ENCODE measurements at regions not wholly inside any gene's neighbourhood (a gene's known extent, or its start where the extent isn't known, plus 50 kb on each side); places are given as distances from the start of the nearest gene placed in this dataset.
"Not testable (repeated sequence)": the region's sequence is repeated elsewhere in the genome, so short reads cannot be mapped to it uniquely, and the experiment has no call there.

DNA sequence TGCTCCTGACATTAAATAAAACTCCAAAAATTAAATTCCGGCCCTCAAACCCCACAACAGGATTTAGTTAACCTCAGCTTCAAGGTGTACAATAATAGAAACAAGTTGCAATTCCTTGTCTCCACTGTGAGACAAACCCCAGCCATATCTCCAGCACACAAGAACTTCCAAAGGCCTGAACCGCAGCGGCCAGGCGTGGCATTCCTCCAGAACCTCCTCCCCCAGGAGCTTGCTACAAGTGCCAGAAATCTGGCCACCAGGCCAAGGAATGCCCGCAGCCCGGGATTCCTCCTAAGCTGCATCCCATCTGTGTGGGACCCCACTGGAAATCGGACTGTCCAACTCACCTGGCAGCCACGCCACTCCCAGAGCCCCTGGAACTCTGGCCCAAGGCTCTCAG is 105.0 kb upstream of the UST start:
- not testable (repeated sequence) for DNase-seq

DNA sequence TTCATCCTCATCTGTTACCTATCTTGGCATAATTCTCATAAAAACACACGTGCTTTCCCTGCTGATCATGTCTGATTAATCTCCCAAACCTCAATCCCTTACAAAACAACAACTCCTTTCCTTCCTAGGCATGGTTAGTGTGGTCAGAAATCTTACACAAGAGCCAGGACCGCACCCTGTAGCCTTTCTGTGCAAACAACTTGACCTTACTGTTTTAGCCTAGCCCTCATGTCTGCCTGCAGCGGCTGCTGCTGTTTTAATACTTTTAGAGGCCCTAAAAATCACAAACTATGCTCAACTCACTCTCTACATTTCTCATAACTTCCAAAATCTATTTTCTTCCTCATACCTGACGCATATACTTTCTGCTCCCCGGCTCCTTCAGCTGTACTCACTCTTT is 103.6 kb upstream of the UST start:
- H3K4me3 ChIP-seq; H3K9me3 ChIP-seq (replicated peaks); H3K4me1 ChIP-seq; H3K27ac ChIP-seq; H3K27me3 ChIP-seq; H3K36me3 ChIP-seq; DNase-seq: not testable (repeated sequence)

More for the DNA sequence above, 105.0 kb upstream of the UST start:
- not testable (repeated sequence) for H3K9me3 ChIP-seq (replicated peaks); H3K36me3 ChIP-seq; H3K27me3 ChIP-seq; H3K4me1 ChIP-seq; H3K27ac ChIP-seq; H3K4me3 ChIP-seq

- not testable (repeated sequence) for DNase-seq; H3K27me3 ChIP-seq; H3K36me3 ChIP-seq; H3K9me3 ChIP-seq (replicated peaks); H3K4me3 ChIP-seq; H3K4me1 ChIP-seq; H3K27ac ChIP-seq
Observed at GRCh38 chr6:148645049-148645448, 101.8 kb upstream of the UST start.

- no peaks in the 10 kb centered on the region for H3K27me3 ChIP-seq
- DNase-seq, result no peak
- H3K27ac ChIP-seq, result no peak overlapping the region
- no peaks in the 10 kb centered on the region for H3K36me3 ChIP-seq
- no peak overlapping the region for H3K4me3 ChIP-seq
- H3K4me1 ChIP-seq, result no peaks in the 10 kb centered on the region
- H3K9me3 ChIP-seq (replicated peaks), result no peaks in the 10 kb centered on the region
Observed at GRCh38 chr6:148648754-148649453, 97.9 kb upstream of the UST start.

GRCh38 chr6:148649454-148649963 is 97.3 kb upstream of the UST start:
- H3K9me3 ChIP-seq (replicated peaks), result no peaks in the 10 kb centered on the region
- DNase-seq, result no peak
- no peaks in the 10 kb centered on the region for H3K27me3 ChIP-seq
- no peak overlapping the region for H3K4me3 ChIP-seq
- H3K27ac ChIP-seq, result no peak overlapping the region
- H3K4me1 ChIP-seq, result no peaks in the 10 kb centered on the region
- no peaks in the 10 kb centered on the region for H3K36me3 ChIP-seq

- no peak overlapping the region for H3K4me3 ChIP-seq
- H3K27me3 ChIP-seq, result no peaks in the 10 kb centered on the region
- H3K4me1 ChIP-seq, result no peaks in the 10 kb centered on the region
- no peaks in the 10 kb centered on the region for H3K36me3 ChIP-seq
- no peak for DNase-seq
- H3K9me3 ChIP-seq (replicated peaks), result no peaks in the 10 kb centered on the region
- H3K27ac ChIP-seq, result no peak overlapping the region
Observed at GRCh38 chr6:148650941-148651505, 95.8 kb upstream of the UST start.

- no peak for DNase-seq
- Histone ChIP-seq H3K9me3 (replicated peaks) (no peaks in the 10 kb centered on the region), H3K27ac (no peak overlapping the region), H3K4me3 (no peak overlapping the region), H3K4me1 (no peaks in the 10 kb centered on the region), H3K36me3 (no peaks in the 10 kb centered on the region), H3K27me3 (no peaks in the 10 kb centered on the region)
Observed at GRCh38 chr6:148652205-148652604, 94.6 kb upstream of the UST start.

DNA sequence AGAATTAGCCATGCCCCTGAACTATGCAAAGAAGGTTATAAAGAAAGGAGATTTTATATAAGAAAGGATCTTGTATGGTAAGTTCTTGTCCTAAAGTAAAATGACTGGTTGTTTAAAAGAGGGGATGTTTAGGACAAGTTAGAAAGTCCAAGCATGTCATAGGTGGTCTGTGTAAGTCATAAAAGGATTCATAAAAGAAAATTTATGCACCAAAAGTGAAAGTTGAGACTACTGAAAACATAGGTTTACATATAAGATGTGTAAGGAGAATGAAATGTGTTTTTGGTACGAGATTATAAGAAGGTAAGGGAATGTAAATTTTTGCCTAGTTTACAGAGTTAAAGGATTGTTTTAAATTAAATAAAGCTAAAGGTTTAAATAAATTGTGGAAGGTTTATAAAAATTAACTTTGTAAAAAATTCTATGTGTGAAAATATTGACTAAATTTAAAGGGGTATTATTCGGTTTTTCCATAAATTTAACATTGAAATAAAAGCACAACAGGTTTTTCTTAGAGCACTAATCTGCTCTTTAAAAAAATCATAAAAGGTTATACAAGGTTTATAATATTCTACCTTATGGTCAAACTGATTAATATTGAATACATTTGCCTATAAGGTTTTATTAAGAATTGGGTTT is 93.6 kb upstream of the UST start:
- Histone ChIP-seq H3K9me3 (replicated peaks) (no peaks in the 10 kb centered on the region), H3K27ac (no peak overlapping the region), H3K27me3 (no peaks in the 10 kb centered on the region), H3K4me1 (no peaks in the 10 kb centered on the region), H3K36me3 (no peaks in the 10 kb centered on the region), H3K4me3 (no peak overlapping the region)
- peak in 1 of 2 experiments; percentile 37 for DNase-seq

GRCh38 chr6:148657048-148657447 is 89.8 kb upstream of the UST start:
- Histone ChIP-seq H3K4me1 (no peaks in the 10 kb centered on the region), H3K36me3 (no peaks in the 10 kb centered on the region), H3K9me3 (replicated peaks) (no peaks in the 10 kb centered on the region), H3K4me3 (no peak overlapping the region), H3K27me3 (no peaks in the 10 kb centered on the region), H3K27ac (no peak overlapping the region)
- DNase-seq, result no peak

DNA sequence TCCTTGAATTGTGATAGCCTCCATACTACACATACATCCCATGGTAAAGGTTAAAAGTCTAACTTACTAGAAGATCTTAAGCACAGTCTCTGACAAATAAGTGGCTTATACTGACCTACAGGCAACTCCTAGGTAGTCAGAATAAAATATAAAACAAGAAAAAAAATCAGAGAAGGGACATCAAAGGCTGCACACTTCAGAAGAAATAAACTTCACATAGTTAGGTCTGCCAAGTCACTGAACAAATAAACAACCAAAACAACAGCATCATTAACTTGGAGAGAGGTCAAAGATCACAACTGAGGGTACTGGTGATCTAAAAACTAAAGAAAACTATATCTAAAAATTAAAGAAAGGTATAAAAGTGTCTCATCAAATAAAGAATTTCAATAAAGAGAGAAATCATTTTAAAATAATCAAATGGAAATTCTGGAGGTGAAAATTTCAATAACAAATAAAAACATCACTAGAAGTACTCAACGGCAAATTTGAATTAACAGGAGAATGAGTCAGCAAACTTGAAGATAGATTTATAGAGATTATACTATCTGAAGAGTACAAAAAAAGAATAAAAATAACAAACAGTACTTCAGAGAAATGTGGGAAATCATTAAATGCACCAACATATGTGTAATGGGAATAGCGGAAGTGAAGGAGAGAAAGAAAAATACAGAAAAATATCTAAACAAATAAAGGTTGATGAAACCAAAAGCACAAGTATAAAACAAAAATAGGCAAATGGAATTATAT is 88.0 kb upstream of the UST start:
- Histone ChIP-seq H3K27ac (no peak overlapping the region), H3K36me3 (no peaks in the 10 kb centered on the region), H3K27me3 (no peaks in the 10 kb centered on the region), H3K9me3 (replicated peaks) (no peaks in the 10 kb centered on the region), H3K4me3 (no peak overlapping the region), H3K4me1 (no peaks in the 10 kb centered on the region)
- no peak for DNase-seq

DNA sequence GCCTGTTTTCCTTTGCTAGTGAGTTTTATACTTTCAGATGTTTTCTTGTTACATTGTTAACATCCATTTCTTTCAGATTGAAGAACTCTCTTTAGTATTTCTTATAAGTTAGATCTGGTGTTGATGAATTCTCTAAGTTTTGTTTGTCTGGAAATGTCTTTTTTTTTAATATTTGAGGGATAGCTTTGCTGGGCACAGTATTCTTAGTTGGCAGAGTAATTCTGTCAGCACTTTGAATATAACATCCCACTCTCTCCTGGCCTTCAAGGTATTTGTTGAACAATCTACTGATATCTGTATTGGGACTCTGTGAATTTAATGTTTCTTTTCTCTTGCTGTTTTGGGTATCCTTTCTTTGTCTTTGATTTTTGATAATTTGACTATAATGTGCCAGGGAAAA is 79.4 kb upstream of the UST start:
- DNase-seq, result no peak
- 0 out of 2 replicates have a peak, but pooled peaks cover 2% of the 10 kb centered on the region for H3K9me3 ChIP-seq (replicated peaks)
- H3K4me1 ChIP-seq, result 0 out of 2 replicates have a peak, but pooled peaks cover under 1% of the 10 kb centered on the region
- H3K4me3 ChIP-seq, result no peak overlapping the region
- H3K27me3 ChIP-seq, result no peaks in the 10 kb centered on the region
- no peak overlapping the region for H3K27ac ChIP-seq
- H3K36me3 ChIP-seq, result no peaks in the 10 kb centered on the region

DNA sequence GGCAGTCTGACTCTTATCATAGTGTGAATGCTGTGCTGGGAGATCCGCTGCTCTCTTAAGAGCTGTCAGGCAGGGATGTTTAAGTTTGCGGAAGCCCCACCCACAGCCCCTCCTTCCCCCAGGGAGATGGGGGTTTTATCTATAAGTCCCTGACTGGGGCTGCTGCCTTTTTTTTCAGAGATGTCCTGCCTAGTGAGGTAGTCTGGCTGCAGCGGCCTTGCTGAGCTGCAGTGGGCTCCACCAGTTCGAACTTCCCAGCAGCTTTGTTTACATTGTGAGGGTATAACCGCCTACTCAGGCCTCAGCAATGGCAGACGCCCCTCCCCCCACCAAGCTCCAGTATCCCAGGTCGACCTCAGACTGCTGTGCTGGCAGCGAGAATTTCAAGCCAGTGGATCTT is 75.7 kb upstream of the UST start:
- Histone ChIP-seq H3K4me1 (0 out of 2 replicates have a peak, but pooled peaks cover 3% of the 10 kb centered on the region), H3K27me3 (no peaks in the 10 kb centered on the region), H3K27ac (no peak overlapping the region), H3K4me3 (no peak overlapping the region), H3K36me3 (no peaks in the 10 kb centered on the region), H3K9me3 (replicated peaks) (peaks cover 2% of the 10 kb centered on the region; the same call in 1 of the 2 replicates)
- DNase-seq, result no peak

GRCh38 chr6:148671952-148672351 is 74.9 kb upstream of the UST start:
- H3K36me3 ChIP-seq, result no peaks in the 10 kb centered on the region
- H3K27ac ChIP-seq, result no peak overlapping the region
- peaks cover 2% of the 10 kb centered on the region; the same call in 1 of the 2 replicates for H3K9me3 ChIP-seq (replicated peaks)
- 0 out of 2 replicates have a peak, but pooled peaks cover 3% of the 10 kb centered on the region for H3K4me1 ChIP-seq
- no peak overlapping the region for H3K4me3 ChIP-seq
- no peak for DNase-seq
- H3K27me3 ChIP-seq, result no peaks in the 10 kb centered on the region

DNA sequence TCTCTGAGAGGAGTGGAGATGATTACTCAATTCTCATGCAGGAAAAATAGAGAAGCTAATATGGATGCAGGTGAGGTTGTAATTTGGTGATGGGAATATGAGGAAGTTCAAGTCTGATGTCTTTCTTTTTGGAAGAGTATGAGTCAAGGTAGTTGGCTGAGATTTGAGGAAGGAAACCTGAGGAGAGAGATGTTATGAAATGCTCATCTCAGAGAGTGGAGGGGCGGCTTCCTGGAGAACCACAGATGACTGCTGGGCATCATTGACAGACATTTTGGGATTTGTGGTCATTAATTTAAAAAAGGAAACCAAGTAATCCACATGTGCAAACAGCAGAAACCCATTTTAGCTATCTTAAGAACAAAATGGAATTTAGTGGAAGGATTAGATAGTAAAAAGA is 72.5 kb upstream of the UST start:
- no peaks in the 10 kb centered on the region for H3K27me3 ChIP-seq
- H3K27ac ChIP-seq, result no peak overlapping the region
- H3K36me3 ChIP-seq, result no peaks in the 10 kb centered on the region
- no peak for DNase-seq
- H3K4me1 ChIP-seq, result 0 out of 2 replicates have a peak, but pooled peaks cover 3% of the 10 kb centered on the region
- peaks cover 2% of the 10 kb centered on the region; the same call in 1 of the 2 replicates for H3K9me3 ChIP-seq (replicated peaks)
- no peak overlapping the region for H3K4me3 ChIP-seq
